K562 (cell line): ENCODE measurements at regions not wholly inside any gene's neighbourhood (a gene's known extent, or its start where the extent isn't known, plus 50 kb on each side); places are given as distances from the start of the nearest gene placed in this dataset.

Source experiments
- CEBPB ChIP-seq: fragments of 450-650 bp; IDR thresholded peaks from 2 replicates; pipeline ENCODE4 v1.6.1; 2016; ENCODE audit warnings: missing genetic modification characterization, missing compliant biosample characterization
- CHD7 ChIP-seq: fragments of 200-600 bp; sonication (generic); IDR thresholded peaks from one replicate; pipeline ENCODE4 v1.6.1; 2012; ENCODE audit warnings: mild to moderate bottlenecking, low read depth, low read length, inconsistent platforms
- SPI1 ChIP-seq: IDR thresholded peaks from 2 replicates; pipeline ENCODE4 v1.6.1; 2011; ENCODE audit warnings: low read depth, low read length, control low read depth, borderline replicate concordance
- ZNF395 ChIP-seq: fragments of 200-800 bp; sonication (Bioruptor generic); IDR thresholded peaks from 2 replicates; pipeline ENCODE4 v1.6.1; 2017; ENCODE audit warnings: missing genetic modification characterization, missing compliant biosample characterization
- ZNF408 ChIP-seq: fragments of 250-450 bp; sonication (Bioruptor Pico); IDR thresholded peaks from 2 replicates; pipeline ENCODE4 v1.4.0; 2020; ENCODE audit warnings: low read depth, mild to moderate bottlenecking, moderate library complexity

DNA sequence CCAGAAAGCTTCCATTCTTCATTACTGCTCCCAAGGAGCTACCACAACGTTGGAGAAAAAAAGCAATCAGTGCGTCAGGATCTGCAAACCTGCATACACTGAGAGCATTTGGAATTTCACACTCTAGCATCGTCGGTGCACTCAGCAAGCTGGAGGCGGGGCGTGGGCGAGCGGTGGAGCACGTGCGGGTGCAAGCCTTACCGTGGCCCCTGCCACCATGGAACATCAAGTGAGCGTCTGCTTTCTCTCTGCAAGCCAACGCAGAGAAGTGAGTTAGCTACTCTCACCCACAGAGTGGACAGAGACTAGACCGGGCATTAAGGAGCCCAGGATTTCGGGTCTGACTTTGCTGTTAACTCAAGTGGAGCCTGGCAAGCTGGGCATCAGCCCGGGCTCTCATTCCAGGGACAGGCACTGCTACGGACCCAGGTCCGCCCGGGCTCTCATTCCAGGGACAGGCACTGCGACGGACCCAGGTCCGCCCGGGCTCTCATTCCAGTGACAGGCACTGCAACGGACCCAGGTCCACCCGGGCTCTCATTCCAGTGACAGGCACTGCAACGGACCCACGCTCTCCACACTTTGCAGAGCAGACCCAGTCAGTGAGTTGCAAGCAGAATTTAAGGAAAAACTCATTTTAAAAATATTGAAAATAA, 124.1 kb upstream of the SPACA7 start (continued):
- TF ChIP-seq CHD7: no peak
- TF ChIP-seq ZNF395 (CRISPR knock-in tag): no peak
- TF ChIP-seq SPI1: no peak
- TF ChIP-seq CEBPB: no peak
- no peak for TF ChIP-seq ZNF408 (CRISPR knock-in tag)
- TF ChIP-seq, all 486 proteins: peak for 0
